Ovary (tissue), 7 donors: ENCODE measurements at regions not wholly inside any gene's neighbourhood (a gene's known extent, or its start where the extent isn't known, plus 50 kb on each side); places are given as distances from the start of the nearest gene placed in this dataset.

ENCODE experiments used
- DNase-seq, 5 donors: peaks; one replicate each; pipeline ENCODE4 v3.0.0-alpha.2; 2019 to 2020
- H3K27ac ChIP-seq, 2 donors: fragments of 200-600 bp; one replicate each; pipeline versions ENCODE4 v1.5.1 to v1.8.0; 2019 to 2022
- H3K27me3 ChIP-seq: fragments of 200-600 bp; one replicate; pipeline ENCODE4 v1.8.0; 2022
- H3K36me3 ChIP-seq: fragments of 200-600 bp; sonication (generic); one replicate; pipeline ENCODE4 v1.5.1; 2019
- H3K4me1 ChIP-seq: one replicate; pipeline ENCODE4 v1.8.1; 2013; ENCODE audit warnings: mild to moderate bottlenecking, moderate library complexity; ENCODE audit not compliant: insufficient read depth
- H3K4me3 ChIP-seq: fragments of 200-600 bp; sonication (generic); one replicate; pipeline ENCODE4 v1.5.1; 2017
- H3K9me3 ChIP-seq, 2 donors: fragments of 200-600 bp in 1 of 2; sonication (generic) in 1 of 2; one replicate each; pipeline versions ENCODE4 v1.5.1 to v1.8.1; 2013 to 2019; ENCODE audit warnings: mild to moderate bottlenecking in 1 of 2, moderate library complexity in 1 of 2
- EP300 ChIP-seq: sonication (generic); formaldehyde crosslinking; IDR thresholded peaks from one replicate; pipeline ENCODE4 v1.6.1; 2017; ENCODE audit warnings: antibody characterized with exemption
- POLR2A ChIP-seq: fragments of 450-650 bp; IDR thresholded peaks from one replicate; pipeline ENCODE4 v1.6.1; 2017; ENCODE audit warnings: antibody characterized with exemption, mild to moderate bottlenecking, moderate library complexity
- WGBS, 3 donors: extraction: QIAGEN DNeasy Blood & Tissue Kit in 1 of 3; methylation state at CpG; one replicate each; pipeline versions ENCODE4 v1.1.5 to v1.1.7; 2013 to 2017; 5-methylcytosine and 5-hydroxymethylcytosine counted together
- intact Hi-C, 4 donors: fragments of 100-400 bp; cut with DNase I; formaldehyde crosslinking; loops; one replicate each; pipeline versions ENCODE4 v1.11.0 to v1.15.1; 2022 to 2023
- TF ChIP-seq, protein P1 (sequence below), 3 donors: fragments of 450-650 bp in 2 of 3; fragments of 200-600 bp in 1 of 3; IDR thresholded peaks; one replicate each; pipeline versions ENCODE4 v1.5.1 to v1.8.0; 2016 to 2022; ENCODE audit warnings: antibody characterized with exemption in 3 of 3, mild to moderate bottlenecking in 1 of 3
- donor health status: DM: no; HTN: no; CAD: no; lungs with moderate emphysema.
- donor health status: DM: no; HTN: no; CAD: no.
- donor health status: Bipolar disorder and iron deficiency.
- donor health status: DM: no; HTN: no; CAD: no.
- donor health status: DM: yes; HTN: yes; CAD: no.

GRCh38 chr20:58109126-58109880 is 119.2 kb downstream of the ANKRD60 start:
- WGBS, 3 donors = 70 to 75% (median 72%) methylated on average over 4 of the region's 4 CpGs
- TF ChIP-seq, protein P1, sequence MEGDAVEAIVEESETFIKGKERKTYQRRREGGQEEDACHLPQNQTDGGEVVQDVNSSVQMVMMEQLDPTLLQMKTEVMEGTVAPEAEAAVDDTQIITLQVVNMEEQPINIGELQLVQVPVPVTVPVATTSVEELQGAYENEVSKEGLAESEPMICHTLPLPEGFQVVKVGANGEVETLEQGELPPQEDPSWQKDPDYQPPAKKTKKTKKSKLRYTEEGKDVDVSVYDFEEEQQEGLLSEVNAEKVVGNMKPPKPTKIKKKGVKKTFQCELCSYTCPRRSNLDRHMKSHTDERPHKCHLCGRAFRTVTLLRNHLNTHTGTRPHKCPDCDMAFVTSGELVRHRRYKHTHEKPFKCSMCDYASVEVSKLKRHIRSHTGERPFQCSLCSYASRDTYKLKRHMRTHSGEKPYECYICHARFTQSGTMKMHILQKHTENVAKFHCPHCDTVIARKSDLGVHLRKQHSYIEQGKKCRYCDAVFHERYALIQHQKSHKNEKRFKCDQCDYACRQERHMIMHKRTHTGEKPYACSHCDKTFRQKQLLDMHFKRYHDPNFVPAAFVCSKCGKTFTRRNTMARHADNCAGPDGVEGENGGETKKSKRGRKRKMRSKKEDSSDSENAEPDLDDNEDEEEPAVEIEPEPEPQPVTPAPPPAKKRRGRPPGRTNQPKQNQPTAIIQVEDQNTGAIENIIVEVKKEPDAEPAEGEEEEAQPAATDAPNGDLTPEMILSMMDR (IDR thresholded peaks at IDR 0.05) = no peak
- TF ChIP-seq EP300 (no peak), POLR2A (no peak)
- H3K4me3 ChIP-seq = no peak overlapping the region
- no peaks in the 10 kb centered on the region for H3K36me3 ChIP-seq
- H3K27me3 ChIP-seq = no peaks in the 10 kb centered on the region
- no peaks in the 10 kb centered on the region for H3K9me3 ChIP-seq
- no peak for DNase-seq
- no peak overlapping the region for H3K27ac ChIP-seq
- H3K4me1 ChIP-seq = no peaks in the 10 kb centered on the region
- intact Hi-C loops = no loop called here

- no peak overlapping the region for H3K4me3 ChIP-seq
- TF ChIP-seq POLR2A = no peak
- TF ChIP-seq, protein P1 (IDR thresholded peaks at IDR 0.05) = no peak
- TF ChIP-seq EP300 = no peak
- H3K27ac ChIP-seq = no peak overlapping the region
- no peaks in the 10 kb centered on the region for H3K9me3 ChIP-seq
- WGBS, 3 donors = 88 to 97% (median 96%) methylated on average over 1 of the region's 1 CpG
- H3K36me3 ChIP-seq = no peaks in the 10 kb centered on the region
- H3K27me3 ChIP-seq = no peaks in the 10 kb centered on the region
- intact Hi-C loops = no loop called here
- DNase-seq = no peak
- H3K4me1 ChIP-seq = no peaks in the 10 kb centered on the region
Measured at GRCh38 chr20:58107533-58107932, 120.9 kb downstream of the ANKRD60 start.

- Histone ChIP-seq H3K27me3 (no peaks in the 10 kb centered on the region), H3K36me3 (no peaks in the 10 kb centered on the region), H3K4me1 (no peaks in the 10 kb centered on the region), H3K9me3 (no peaks in the 10 kb centered on the region), H3K4me3 (no peak overlapping the region), H3K27ac (no peak overlapping the region)
- WGBS, 3 donors = 94% methylated on average over 9 of the region's 9 CpGs
- DNase-seq = no peak
- intact Hi-C loops = no loop called here
- TF ChIP-seq POLR2A (no peak), EP300 (no peak)
- TF ChIP-seq, protein P1 (IDR thresholded peaks at IDR 0.05) = no peak
Measured at GRCh38 chr20:58106143-58106750, 122.2 kb downstream of the ANKRD60 start.

GRCh38 chr20:58103961-58104360 is 124.5 kb downstream of the ANKRD60 start:
- intact Hi-C loops = no loop called here
- TF ChIP-seq, protein P1 (IDR thresholded peaks at IDR 0.05) = no peak
- Histone ChIP-seq H3K4me1 (no peaks in the 10 kb centered on the region), H3K9me3 (no peaks in the 10 kb centered on the region), H3K36me3 (no peaks in the 10 kb centered on the region), H3K4me3 (no peak overlapping the region), H3K27me3 (no peaks in the 10 kb centered on the region), H3K27ac (no peak overlapping the region)
- DNase-seq = no peak
- WGBS, 3 donors = 92 to 95% (median 95%) methylated on average over 8 of the region's 8 CpGs
